Endothelial cell (in vitro differentiated cells): ENCODE measurements at regions not wholly inside any gene's neighbourhood (a gene's known extent, or its start where the extent isn't known, plus 50 kb on each side); places are given as distances from the start of the nearest gene placed in this dataset.

ENCODE experiments used
- DNase-seq: peaks from one replicate; pipeline ENCODE4 v3.0.0; 2021; ENCODE audit warnings: low spot score
- H3K27ac Mint-ChIP-seq: one replicate; pipeline ENCODE4 v1.8.0; 2021; ENCODE audit warnings: mixed read lengths, inconsistent platforms; ENCODE audit not compliant: unreplicated experiment
- H3K27me3 Mint-ChIP-seq: one replicate; pipeline ENCODE4 v1.8.0; 2021; ENCODE audit warnings: mild to moderate bottlenecking, moderate library complexity, mixed read lengths, inconsistent platforms; ENCODE audit not compliant: unreplicated experiment
- H3K36me3 Mint-ChIP-seq: one replicate; pipeline ENCODE4 v1.8.0; 2021; ENCODE audit warnings: mild to moderate bottlenecking, low read depth, mixed read lengths, inconsistent platforms; ENCODE audit not compliant: unreplicated experiment
- H3K4me1 Mint-ChIP-seq: one replicate; pipeline ENCODE4 v1.8.0; 2021; ENCODE audit warnings: mild to moderate bottlenecking, mixed read lengths, inconsistent platforms; ENCODE audit not compliant: unreplicated experiment
- H3K4me3 Mint-ChIP-seq: one replicate; pipeline ENCODE4 v1.8.0; 2021; ENCODE audit warnings: mild to moderate bottlenecking, mixed read lengths, inconsistent platforms; ENCODE audit not compliant: unreplicated experiment
- H3K9me3 Mint-ChIP-seq: one replicate; pipeline ENCODE4 v1.8.0; 2021; ENCODE audit warnings: mixed read lengths, inconsistent platforms; ENCODE audit not compliant: unreplicated experiment
- TF ChIP-seq, protein P1 (sequence below): fragments of 200-600 bp; sonication (generic); IDR thresholded peaks from one replicate; pipeline ENCODE4 v1.5.0; 2021; ENCODE audit warnings: antibody characterized with exemption; ENCODE audit not compliant: unreplicated experiment

GRCh38 chr11:69241075-69241740 is 52.7 kb upstream of the MYEOV start:
- Mint-ChIP-seq H3K27ac (no peak overlapping the region), H3K27me3 (peaks cover 9% of the 10 kb centered on the region), H3K36me3 (peaks cover 3% of the 10 kb centered on the region), H3K4me1 (peaks cover 23% of the 10 kb centered on the region), H3K4me3 (no peak overlapping the region), H3K9me3 (no peaks in the 10 kb centered on the region)
- DNase-seq = no peak
- TF ChIP-seq, protein P1, sequence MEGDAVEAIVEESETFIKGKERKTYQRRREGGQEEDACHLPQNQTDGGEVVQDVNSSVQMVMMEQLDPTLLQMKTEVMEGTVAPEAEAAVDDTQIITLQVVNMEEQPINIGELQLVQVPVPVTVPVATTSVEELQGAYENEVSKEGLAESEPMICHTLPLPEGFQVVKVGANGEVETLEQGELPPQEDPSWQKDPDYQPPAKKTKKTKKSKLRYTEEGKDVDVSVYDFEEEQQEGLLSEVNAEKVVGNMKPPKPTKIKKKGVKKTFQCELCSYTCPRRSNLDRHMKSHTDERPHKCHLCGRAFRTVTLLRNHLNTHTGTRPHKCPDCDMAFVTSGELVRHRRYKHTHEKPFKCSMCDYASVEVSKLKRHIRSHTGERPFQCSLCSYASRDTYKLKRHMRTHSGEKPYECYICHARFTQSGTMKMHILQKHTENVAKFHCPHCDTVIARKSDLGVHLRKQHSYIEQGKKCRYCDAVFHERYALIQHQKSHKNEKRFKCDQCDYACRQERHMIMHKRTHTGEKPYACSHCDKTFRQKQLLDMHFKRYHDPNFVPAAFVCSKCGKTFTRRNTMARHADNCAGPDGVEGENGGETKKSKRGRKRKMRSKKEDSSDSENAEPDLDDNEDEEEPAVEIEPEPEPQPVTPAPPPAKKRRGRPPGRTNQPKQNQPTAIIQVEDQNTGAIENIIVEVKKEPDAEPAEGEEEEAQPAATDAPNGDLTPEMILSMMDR = no peak

- DNase-seq = no peak
- peak overlapping the region; percentile 90 for H3K27ac Mint-ChIP-seq
- no peaks in the 10 kb centered on the region for H3K9me3 Mint-ChIP-seq
- TF ChIP-seq, protein P1 = no peak
- peaks cover 20% of the 10 kb centered on the region for H3K4me1 Mint-ChIP-seq
- no peak overlapping the region for H3K4me3 Mint-ChIP-seq
- H3K36me3 Mint-ChIP-seq = peaks cover 3% of the 10 kb centered on the region
- peaks cover 9% of the 10 kb centered on the region for H3K27me3 Mint-ChIP-seq
Observed at GRCh38 chr11:69241844-69242243, 52.1 kb upstream of the MYEOV start.

GRCh38 chr11:69242266-69242920 is 51.6 kb upstream of the MYEOV start:
- H3K36me3 Mint-ChIP-seq = peaks cover 3% of the 10 kb centered on the region
- H3K27me3 Mint-ChIP-seq = peaks cover 9% of the 10 kb centered on the region
- peak overlapping the region; percentile 90 for H3K27ac Mint-ChIP-seq
- H3K4me3 Mint-ChIP-seq = no peak overlapping the region
- TF ChIP-seq, protein P1 = no peak
- peaks cover 20% of the 10 kb centered on the region for H3K4me1 Mint-ChIP-seq
- H3K9me3 Mint-ChIP-seq = no peaks in the 10 kb centered on the region
- DNase-seq = no peak

DNA sequence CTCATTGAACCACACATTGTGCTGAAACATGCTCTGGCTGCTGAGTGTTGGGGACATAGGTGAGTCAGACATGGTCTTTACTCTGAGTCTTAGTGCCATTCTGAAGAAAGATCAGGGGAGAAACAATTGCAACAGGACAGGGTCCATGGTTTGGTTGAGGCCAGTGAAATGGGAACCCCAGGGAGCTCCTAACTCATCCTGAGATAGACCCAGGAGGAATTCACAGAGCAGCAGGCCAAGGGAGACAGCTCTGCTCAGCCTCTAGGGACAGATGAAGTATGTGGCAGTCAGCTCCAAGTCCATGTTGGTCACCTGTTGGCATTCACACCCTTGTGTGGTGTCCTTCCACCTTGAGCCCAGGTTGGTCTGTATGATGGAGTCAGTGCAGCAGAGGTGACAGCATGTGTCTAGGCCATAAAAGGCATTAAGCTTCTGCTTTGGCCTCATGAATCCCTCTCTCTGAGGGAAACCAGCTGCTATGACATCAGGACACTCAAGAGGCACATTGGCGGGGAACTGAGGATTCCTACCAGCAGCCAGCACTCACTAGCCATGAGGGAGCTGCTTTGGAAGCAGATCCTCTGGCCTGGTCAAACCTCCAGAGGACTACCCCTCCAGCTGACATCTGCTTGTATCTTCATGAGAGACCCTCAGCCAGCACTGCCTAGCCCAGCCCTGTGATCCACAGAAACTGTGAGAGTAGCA is 50.3 kb upstream of the MYEOV start:
- no peak overlapping the region for H3K4me3 Mint-ChIP-seq
- peaks cover 3% of the 10 kb centered on the region for H3K36me3 Mint-ChIP-seq
- peaks cover 20% of the 10 kb centered on the region for H3K4me1 Mint-ChIP-seq
- TF ChIP-seq, protein P1 = no peak
- no peak for DNase-seq
- H3K9me3 Mint-ChIP-seq = no peaks in the 10 kb centered on the region
- H3K27me3 Mint-ChIP-seq = peaks cover 9% of the 10 kb centered on the region
- H3K27ac Mint-ChIP-seq = no peak overlapping the region
